ENCODE measurements at regions not wholly inside any gene's neighbourhood (a gene's known extent, or its start where the extent isn't known, plus 50 kb on each side); places are given as distances from the start of the nearest gene placed in this dataset.
"Not testable (repeated sequence)": the region's sequence is repeated elsewhere in the genome, so short reads cannot be mapped to it uniquely, and the experiment has no call there.

DNA sequence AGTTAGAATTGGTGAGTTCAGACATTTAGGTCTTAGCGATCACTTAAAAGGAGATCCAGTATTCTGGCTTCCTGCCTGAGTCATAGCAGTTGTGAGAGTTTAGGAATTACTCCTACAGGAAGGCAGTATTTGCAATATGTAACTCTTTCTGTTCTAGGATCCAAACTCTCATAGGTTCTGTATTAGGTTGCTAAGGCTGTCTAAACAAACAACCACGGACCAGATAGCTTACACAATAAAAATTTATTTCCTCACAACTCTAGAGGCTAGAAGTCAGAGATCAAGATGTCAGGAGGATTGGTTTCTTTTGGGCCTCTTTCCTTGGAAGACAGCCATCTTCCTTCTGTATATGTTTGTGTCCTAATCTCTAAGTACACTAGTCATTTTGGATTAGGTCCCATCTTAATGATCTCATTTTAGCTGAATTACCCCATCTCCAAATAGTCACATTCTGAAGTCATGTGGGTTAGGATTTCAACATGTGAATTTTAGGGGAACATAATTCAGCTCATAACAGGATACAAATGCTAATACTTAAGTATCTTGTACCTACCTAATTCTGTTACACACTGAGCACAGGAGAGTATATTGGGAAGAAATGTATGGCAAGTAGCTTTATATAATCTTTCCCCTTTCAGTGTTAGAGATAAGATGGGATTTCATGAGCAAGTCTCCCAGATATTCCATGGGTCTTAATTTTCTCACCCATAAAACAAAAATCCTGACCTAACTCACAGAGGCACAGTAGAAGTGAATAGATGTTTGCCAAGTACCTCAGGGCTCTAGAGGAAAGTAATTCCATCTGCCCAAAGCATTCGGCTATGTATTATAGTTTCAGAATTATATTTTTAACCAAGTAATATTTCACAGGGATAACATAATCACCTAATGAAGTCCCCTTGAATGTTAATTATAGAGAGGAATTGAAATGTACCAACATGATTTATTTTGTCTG is 144.4 kb downstream of the PTBP2 start:
- no peak for DNase-seq

GRCh38 chr1:96872757-96873156 is 151.2 kb downstream of the PTBP2 start:
- DNase-seq = no peak

- DNase-seq = no peak
Observed at GRCh38 chr1:96878640-96879039, 157.1 kb downstream of the PTBP2 start.

DNA sequence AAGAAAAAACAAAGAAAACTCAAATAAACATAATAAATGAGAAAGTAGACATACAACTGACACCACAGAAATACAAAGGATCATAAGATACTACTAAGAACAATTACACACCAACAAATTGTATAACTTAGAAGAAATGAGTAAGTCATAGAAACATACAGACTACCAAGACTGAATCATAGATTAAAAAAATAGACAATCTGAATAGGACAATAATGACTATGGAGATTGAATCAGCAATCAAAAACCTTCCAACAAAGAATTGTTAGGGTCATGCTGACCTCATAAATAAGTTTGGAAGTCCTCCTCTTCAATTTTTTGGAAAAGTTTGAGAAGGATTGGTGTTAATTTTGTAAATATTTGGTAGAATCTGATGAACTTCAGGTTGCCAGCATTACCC is 159.0 kb downstream of the PTBP2 start:
- no peak for DNase-seq

GRCh38 chr1:96882096-96882495 is 160.5 kb downstream of the PTBP2 start:
- no peak for DNase-seq

GRCh38 chr1:96886474-96886873 is 164.9 kb downstream of the PTBP2 start:
- no peak for DNase-seq

DNA sequence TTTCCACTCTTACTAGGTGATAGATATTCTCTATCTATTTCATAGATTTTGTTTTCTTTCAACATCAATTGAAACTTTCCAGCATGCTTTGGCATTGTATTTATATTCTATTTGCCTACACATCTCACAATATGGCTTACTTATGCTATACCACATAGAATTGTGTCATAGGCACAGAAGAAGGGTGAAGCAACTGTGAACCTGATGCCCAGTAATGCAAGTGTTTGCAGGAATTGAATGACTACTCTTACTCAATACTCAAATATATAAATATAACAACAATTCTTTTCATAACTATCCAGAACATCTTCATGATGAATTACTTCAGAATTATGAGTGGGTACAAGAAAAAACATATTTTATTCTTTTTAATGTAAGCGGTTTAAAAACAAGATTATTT is 165.9 kb downstream of the PTBP2 start:
- DNase-seq = no peak

DNA sequence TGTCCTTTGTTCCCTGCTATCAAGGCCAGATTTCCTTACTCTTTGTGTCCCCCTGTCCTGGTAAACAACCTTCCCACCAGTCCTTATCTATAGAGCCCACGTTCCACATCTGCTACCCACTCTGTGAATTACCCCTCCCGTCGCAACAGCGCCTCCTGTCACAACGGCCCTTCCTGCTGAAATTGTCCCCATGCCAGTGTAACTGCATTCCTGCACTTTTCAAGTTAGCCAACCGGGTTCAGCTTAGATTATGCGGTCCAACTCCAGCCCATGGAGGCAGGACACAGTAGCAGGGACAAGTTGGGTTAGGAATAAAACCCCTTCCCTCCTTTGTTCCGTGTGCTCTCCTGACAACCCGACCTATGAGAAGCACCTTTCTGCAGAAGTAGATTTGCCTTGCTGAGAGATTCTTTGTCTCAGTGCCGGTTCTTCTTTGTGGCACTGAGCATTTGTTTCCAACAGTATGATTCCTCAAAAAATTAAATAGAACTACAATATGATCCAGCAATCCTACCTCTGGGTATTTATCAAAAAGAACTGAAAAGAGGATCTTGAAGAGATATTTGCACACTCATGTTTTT is 180.3 kb downstream of the PTBP2 start:
- DNase-seq = no peak

DNA sequence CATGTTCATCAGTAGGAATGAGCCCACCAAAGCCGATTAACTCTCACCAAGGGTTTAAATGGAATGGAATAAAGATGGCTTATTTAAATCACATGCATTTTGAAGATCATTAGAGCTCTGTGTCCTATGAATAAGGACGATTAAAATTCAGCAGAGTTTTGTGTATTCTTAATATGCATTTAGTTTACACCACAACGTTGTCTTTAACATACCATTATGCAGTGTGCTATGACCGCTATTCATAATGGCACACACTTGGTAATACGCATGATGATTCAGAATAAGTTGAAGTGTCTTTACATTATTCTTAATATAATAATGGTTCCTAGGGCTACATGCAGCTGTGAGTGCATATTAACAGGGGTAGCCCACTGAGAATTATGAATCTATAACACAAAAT is 190.7 kb downstream of the PTBP2 start:
- DNase-seq = no peak

DNA sequence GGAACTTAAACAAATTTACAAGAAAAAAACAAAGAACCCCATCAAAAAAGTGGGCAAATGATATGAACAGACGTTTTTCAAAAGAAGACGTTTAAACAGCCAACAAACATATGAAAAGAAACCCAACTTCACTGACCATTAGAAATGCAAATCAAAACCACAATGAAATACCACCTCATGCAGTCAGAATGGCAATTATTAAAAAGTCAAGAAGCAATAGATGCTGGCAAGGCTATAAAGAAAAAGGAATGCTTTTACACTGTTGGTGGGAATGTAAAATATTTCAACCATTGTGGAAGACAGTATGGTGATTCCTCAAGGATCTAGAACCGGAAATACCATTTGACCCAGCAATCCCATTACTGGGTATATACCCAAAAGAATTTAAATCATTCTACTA is 194.1 kb downstream of the PTBP2 start:
- not testable (repeated sequence) for DNase-seq

- no peak for DNase-seq
Observed at GRCh38 chr1:96918406-96918805, 196.8 kb downstream of the PTBP2 start.

DNA sequence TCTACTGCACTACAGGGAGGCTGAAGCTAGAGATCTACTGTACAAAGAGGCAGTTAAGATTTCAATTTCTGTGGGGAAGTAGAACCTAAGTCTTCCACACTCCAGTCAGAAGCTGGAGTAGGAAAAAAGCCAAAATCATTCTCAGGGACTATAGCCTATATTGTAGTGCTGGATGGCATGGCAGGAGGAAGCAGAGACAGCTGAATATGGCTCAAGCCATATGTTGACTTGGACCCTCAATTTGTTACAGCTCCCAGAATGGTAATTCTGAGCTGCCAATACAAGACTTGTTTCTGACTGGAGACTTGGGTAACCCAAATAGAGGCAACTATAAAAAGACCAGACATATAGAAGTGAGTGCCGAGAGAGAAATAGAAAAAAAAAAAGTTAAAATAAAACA is 200.6 kb downstream of the PTBP2 start:
- DNase-seq = no peak

- DNase-seq = no peak
Observed at GRCh38 chr1:96923753-96924152, 202.2 kb downstream of the PTBP2 start.

- DNase-seq = no peak
Observed at GRCh38 chr1:96926176-96926575, 204.6 kb downstream of the PTBP2 start.

GRCh38 chr1:96927125-96927524 is 205.5 kb downstream of the PTBP2 start:
- DNase-seq = no peak

- no peak for DNase-seq
Observed at GRCh38 chr1:96931136-96931535, 209.6 kb downstream of the PTBP2 start.

GRCh38 chr1:96934282-96934681 is 212.7 kb downstream of the PTBP2 start:
- no peak for DNase-seq

DNA sequence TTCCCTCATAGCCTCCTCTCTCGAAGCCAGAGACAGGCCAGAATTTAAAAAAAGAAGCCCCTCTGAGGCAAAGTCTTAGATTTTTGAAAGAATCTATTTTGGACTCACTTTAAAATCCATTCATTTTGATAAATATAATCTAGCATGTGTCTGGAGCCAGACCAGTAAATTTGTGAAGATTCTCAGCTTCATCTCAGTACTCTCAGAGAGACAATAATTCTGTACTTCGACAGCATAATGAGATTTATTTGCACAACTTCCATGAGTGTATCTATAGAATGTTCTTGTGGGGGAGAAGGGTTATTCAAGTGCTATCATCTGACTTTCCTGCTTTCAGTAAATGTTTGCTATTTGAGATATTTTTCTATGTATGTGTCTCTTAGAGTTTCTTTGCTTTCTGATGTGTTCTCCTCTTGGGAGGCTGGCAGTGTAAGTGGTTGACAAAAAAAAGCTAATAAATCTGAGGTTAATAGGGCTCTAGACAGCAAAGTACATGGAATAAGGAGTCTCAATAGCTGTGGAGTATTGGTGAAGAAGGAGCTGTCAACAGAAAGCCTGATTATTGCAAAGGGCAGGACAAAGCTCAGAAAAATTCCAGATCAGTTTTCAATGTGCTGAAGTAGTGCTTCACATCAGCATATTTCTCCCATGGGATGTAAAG is 223.0 kb downstream of the PTBP2 start:
- no peak for DNase-seq

DNA sequence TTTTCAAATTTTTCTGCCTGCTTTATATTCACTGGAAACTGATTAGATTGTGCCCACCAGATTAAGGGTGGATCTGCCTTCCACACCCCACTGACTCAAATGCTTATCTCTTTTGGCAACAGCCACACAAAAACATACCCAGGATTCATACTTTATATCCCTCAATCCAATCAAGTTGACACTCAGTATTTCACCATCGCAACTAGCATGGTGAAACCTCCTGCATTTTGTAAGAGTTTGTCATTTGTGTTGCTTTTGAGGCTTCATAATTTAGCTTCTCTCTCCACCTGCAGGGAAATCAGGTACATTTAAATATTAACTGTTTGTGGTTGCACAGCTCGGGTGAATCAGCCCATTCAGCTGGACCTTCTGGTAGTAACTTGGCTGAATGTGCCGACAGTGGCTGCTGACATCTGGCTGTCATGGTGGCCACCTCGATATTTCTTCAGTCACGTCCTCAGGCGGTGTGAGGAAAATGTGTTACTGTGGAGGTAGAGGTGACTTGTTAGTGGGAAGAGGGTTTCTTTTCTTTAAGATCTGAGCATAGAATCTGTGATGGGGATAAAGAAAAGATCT is 224.0 kb downstream of the PTBP2 start:
- no peak for DNase-seq

DNA sequence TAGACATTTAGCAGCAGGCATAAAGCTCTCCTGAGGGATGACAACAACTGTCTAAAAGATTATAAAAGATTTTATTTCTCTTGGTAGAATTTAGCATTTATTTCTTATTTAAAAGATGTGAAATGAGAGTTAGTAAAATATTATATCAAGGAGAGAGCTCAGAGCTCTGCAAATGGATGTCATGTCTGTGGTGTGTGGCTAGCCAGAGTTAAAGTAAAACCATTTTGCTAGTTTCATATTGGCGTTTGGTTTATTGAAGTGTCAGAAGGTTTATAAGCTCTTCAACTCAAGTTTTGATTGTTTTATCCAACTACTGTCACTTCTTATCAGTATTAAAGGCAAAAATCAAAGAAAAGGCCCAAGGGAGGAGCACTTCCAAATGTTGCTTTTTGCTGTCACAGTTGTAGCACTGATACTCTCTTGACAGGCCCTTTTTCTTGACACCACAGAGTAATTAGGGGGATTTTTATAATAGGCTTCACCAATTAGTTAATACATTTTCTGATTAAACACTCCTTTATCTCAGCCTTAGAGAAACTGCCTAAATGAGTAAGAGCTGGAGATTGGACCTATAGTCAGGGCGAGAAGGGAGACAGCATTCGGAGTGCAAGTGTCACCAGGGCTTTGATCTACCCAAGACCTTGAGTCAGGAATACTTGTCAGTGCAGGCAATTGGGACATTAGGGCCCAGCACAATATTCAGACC is 233.9 kb downstream of the PTBP2 start:
- no peak for DNase-seq

GRCh38 chr1:96962216-96962615 is 240.6 kb downstream of the PTBP2 start:
- no peak for DNase-seq

DNA sequence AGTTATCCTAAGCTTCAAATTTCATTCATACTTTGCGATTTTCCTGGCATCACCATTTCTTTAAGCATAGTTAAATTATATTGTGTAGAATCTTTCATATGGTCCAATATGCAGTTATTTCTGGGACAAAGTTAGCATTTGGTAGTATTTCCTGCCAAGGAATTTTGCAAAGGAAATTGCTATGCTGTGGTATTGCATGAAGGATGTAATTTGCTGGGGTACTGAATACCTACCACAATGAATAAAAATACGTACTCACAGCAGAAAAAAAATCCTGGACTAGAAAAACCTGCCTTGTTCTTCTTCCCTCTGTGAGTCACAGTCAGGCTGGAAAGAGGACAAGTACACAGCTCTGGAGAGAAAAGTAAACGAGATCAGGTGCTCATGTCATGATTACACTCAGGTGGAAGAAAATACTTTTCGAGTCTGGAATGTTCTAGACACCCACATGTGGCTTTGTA is 241.2 kb downstream of the PTBP2 start:
- DNase-seq = no peak

DNA sequence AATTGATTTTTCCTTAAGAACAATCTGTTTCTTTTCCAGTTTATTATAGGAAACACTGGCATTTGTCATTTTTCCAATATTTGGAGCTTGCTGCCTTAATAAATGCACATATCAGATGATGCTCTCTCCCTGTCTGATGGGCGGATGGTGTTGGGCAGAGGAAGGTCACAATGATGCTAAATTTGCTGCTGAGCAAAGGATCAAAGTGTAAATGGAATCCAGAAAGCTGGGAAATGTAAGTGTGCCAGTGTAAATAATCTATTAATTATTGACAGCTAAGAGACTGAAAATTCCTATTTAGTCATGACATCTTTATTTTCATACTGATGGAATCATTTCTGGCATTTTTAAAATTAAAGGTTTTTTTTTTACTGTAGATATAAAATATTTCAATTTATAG is 243.2 kb downstream of the PTBP2 start:
- no peak for DNase-seq

All from CD4-positive, alpha-beta T cell treated with Interleukin-6 for 4 hours (primary cell).